ENCODE measurements at regions not wholly inside any gene's neighbourhood (a gene's known extent, or its start where the extent isn't known, plus 50 kb on each side); places are given as distances from the start of the nearest gene placed in this dataset.

- DNase-seq, result no peak
Observed at GRCh38 chr13:22102271-22102670, 431.4 kb downstream of the FGF9 start.

DNA sequence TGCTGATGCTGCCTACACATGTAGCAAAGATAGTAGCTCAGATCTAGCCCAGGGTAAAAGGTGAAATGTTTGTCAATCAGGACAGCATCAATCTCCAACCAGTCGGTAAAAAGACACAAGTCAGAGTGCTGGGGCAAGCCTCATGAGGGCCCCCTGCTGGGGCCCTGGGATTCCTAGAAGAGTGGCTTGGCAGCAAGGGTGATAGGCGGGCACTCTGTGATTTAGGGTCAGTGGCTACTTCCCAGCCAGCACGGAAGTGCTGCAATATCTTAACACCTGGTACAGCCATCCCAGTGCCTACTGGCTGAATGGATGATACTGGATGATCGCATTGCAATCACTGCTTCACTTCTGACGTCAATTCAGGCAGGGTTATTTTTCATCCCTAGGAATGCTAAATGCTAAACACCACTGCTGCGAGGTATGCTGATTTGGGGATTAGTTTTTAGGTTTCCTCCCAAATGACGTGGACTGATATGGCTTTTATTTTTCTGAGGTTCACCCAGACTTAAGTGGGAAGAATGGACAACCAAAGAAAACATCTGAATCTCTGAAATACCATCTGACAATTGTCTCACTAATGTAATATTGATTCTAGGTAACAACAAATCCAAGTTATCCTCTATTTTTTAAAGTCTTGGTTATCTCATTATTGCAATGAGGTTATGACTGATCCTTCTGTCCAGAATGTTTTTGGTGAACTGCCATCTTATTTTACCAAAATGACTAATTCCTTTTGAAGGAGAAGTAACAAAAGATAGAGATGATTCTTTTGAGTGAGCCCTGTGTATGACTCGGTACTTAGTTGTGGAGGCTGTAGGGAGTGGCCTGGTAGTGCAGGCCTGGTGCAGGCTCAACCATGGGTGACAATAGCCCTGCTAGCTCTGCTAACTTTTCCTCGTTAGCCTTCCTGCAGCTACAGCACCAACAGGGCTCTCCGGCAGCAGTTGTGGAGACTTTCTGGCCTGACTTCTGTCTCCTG lies 432.5 kb downstream of the FGF9 start:
- no peak for DNase-seq

DNA sequence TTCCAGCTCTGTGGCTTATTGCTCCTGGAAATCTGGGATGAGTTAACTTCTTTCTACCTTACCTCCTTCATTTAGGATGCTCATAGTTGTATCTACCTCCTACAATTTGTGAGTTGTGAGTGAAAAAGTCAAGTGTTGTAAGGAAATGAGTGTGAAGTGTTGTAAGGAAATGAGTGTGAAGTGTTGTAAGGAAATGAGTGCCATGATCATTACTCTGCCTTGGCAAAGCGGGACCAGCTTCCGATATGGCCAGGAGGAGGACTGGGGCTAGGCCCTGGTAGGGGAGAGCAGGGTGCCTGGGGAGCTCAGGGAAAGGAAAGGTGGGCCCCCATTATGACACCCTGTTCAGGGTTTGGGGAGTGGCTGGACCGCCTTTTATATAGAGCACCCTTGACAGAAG lies 435.2 kb downstream of the FGF9 start:
- no peak for DNase-seq

DNA sequence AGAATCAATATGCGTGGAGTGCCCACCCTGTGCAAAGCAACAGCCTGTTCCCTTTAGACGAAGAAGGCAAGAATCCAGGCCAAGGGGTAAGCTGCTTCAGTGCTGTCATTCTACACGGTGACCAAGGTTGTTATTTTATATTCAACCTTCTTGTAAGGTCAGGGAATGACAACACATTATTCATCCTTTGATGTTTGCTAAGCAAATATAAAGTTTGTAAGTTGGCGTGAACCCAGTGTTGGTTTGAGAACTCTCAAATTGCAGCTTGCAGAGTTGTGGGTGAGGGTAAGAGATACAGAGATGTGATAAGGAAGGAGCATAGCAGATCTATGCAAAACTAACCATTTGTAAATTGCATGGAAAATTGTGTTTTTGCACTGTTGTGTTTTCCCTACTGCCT lies 436.7 kb downstream of the FGF9 start:
- DNase-seq, result no peak

DNA sequence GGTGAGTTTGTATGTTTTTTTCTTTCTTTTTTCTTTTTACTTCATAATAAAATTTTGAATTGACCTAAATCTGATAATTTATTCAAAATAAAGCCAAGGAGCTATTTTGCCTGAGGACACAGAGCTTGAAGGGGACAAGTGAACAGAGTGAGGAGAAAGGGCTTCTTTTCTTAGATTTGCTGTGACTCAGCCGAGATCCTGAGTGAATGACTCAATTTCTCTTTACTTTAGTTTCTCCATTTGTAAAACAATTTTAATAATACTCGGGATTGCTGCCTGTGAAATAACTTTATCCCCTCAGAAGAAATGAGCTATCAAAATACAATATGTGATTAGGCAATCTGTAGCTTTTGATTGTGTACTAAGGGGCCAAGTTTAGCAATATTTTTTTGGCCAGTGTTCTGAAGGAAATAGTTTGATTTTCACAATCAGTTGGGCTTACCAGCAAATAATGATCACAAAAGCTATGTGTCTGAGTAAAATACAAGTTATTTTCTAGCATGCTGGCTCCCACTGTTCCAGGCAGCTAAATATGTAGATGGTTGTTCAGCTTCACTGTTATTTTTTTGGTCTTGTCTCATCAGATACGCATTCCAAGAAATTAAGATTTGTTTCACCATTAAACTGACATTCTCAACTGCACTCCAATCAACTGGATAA lies 437.5 kb downstream of the FGF9 start:
- no peak for DNase-seq

DNA sequence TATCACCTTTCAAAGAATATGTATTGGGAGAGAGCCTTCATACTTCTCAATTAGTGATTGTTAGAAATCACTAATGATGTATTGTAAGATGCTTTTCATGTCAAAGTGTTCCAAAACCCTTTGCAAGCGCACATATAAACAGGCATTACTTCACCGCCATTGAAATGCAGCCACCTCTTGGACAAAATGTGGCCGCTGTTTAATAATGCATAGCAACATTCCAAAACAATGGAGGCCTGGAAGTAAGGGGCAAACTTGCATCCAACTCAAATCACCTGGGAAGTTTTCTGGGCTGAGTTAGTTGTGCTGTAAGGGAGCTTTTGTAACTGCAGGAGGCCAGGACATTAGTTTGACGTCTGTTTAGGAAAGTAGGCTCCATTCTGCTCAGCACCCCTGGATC lies 438.1 kb downstream of the FGF9 start:
- DNase-seq, result no peak

GRCh38 chr13:22110368-22110767 lies 439.5 kb downstream of the FGF9 start:
- DNase-seq, result no peak

GRCh38 chr13:22111152-22111783 lies 440.4 kb downstream of the FGF9 start:
- no peak for DNase-seq

- DNase-seq, result no peak
Observed at GRCh38 chr13:22111961-22112360, 441.1 kb downstream of the FGF9 start.

DNA sequence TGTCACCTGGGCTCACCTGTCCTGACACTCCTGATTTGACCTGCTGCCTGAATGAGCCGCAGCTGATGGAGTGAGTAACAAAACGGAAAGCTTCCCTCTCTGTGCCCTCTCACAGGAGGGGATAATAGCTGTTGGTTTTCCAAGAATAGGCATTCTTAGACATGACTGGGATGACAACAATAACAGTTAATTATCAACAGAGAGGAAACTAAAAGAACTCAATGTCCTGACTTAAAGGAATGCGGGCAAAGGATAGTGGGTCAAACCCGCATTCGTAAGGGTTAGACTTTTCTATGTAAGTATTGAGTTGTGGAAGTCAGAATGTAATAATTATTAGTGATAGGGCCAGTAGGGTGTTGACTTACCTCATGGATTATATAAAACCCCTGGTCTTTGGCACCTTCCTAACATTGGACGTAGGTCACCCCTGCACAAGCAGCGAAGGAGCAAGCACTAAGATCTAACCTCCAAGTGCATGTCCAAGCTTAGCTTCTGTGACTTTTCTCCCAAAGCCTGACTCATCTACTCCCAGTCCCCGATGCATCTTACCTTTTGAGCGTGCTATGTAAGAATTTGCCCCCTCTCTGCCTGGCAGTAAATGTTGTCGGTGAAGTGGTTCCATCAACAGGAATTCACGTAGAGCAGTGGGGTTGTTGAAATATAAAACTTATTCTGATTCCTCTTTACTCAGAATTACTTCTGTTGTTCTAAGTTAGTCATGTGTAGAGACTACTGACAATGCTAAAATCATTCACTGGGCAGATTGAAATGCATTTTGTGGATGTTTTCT lies 442.3 kb downstream of the FGF9 start:
- no peak for DNase-seq

- DNase-seq, result no peak
Observed at GRCh38 chr13:22114630-22115311, 443.9 kb downstream of the FGF9 start.

GRCh38 chr13:22118158-22118557 lies 447.3 kb downstream of the FGF9 start:
- no peak for DNase-seq

GRCh38 chr13:22120646-22121045 lies 449.8 kb downstream of the FGF9 start:
- no peak for DNase-seq

GRCh38 chr13:22121146-22121739 lies 450.4 kb downstream of the FGF9 start:
- DNase-seq, result peak; percentile 86

DNA sequence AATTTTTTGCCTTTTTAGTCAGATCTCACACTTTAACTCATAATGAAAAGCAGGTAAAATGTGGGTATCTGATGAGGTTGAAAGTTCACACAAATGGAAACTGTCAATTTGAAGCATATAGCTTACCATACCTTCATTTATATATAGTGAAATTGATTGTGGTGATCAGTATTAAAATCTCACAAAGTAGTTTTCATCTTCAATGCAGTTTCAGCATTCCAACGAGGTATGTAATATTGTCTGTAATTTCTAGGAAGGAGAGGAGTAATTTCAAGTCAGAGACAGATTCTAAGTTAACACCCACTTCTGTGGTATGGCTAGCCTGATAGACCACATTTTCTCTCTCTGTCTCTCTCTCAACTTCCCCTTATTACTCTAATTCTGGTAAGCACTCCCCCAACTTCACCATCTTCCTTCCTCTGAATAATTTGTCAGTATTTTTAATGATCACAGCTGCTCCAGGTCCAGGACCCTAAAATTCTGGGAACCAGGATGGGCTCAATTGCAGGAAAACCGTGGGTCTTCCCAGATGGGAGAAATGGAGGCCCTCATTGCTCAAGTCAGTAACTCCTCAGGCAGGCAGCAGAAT lies 455.7 kb downstream of the FGF9 start:
- DNase-seq, result no peak

GRCh38 chr13:22127277-22128164 lies 456.6 kb downstream of the FGF9 start:
- no peak for DNase-seq

DNA sequence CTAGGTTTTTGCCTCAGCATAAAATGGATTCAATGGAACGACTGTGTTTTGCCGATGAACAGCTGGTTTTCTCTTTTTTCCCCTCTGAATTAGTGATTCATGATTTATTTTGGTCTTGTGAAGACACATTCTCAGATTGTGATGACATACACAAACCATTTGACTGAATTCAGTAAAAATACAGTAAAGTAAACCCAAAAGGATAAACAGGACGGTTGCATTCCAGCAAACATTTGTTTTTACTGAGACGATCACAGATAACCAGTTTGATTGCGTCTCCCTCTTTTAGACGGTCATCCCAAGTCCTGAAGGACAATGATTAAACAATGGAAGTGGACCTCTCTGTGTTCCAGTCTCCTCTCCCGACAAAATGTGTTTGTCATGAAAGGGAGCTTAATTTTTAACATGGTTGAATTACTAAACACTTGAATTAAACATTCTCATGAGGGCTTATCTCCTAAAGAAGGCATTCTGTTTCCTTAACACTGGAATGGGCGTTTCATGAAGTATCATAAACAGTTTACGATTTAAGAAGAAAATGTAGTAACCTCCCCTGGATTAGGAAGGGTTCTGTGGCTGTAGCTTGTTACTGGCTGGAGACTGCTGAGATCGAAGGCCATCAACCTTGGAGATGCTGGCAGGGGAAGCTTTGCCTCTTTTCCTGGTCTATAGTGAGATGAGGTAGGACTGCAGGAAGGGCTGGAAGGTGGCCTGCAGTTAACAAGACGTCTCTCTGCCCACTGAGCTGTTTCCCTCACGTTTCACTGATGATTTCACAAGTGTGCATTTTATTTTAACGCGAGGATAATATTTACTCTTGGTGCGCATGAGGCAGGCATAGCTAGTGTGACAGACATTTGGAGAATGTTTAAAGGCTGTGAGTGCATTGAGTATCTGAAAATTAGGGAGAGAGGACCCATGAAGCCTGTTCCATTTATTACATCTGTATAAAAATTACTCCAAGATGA lies 457.9 kb downstream of the FGF9 start:
- DNase-seq, result no peak

- DNase-seq, result no peak
Observed at GRCh38 chr13:22130254-22130653, 459.4 kb downstream of the FGF9 start.

- DNase-seq, result no peak
Observed at GRCh38 chr13:22134261-22134660, 463.4 kb downstream of the FGF9 start.
